ENCODE measurements at regions not wholly inside any gene's neighbourhood (a gene's known extent, or its start where the extent isn't known, plus 50 kb on each side); places are given as distances from the start of the nearest gene placed in this dataset.
"Not testable (repeated sequence)": the region's sequence is repeated elsewhere in the genome, so short reads cannot be mapped to it uniquely, and the experiment has no call there.

GRCh38 chr11:70593446-70593983, 195.2 kb downstream of the CTTN start:
- no peak for DNase-seq

GRCh38 chr11:70594031-70594430, 195.7 kb downstream of the CTTN start:
- no peak for DNase-seq
- no peak for ATAC-seq

More at GRCh38 chr11:70593446-70593983, 195.2 kb downstream of the CTTN start:
- ATAC-seq: no peak

GRCh38 chr11:70594606-70595005, 196.3 kb downstream of the CTTN start:
- no peak for ATAC-seq
- no peak for DNase-seq

GRCh38 chr11:70595016-70595415, 196.7 kb downstream of the CTTN start:
- DNase-seq: no peak
- no peak for ATAC-seq

GRCh38 chr11:70595452-70595851, 197.1 kb downstream of the CTTN start:
- DNase-seq (no peak), ATAC-seq (no peak)

GRCh38 chr11:70596091-70596490, 197.8 kb downstream of the CTTN start:
- DNase-seq (no peak), ATAC-seq (no peak)

GRCh38 chr11:70597006-70597555, 198.8 kb downstream of the CTTN start:
- no peak for DNase-seq

GRCh38 chr11:70597751-70598625, 199.7 kb downstream of the CTTN start:
- ATAC-seq (no peak), DNase-seq (no peak)

More at GRCh38 chr11:70597006-70597555, 198.8 kb downstream of the CTTN start:
- no peak for ATAC-seq

- not testable (repeated sequence) for ATAC-seq, DNase-seq
These were observed 202.6 kb downstream of the CTTN start for GRCh38 chr11:70600911-70601415.

- DNase-seq (no peak), ATAC-seq (no peak)
These were observed 203.7 kb downstream of the CTTN start for GRCh38 chr11:70601861-70602538.

- ATAC-seq: no peak
- no peak for DNase-seq
These were observed 204.9 kb downstream of the CTTN start for GRCh38 chr11:70603114-70603755.

- ATAC-seq: no peak
- no peak for DNase-seq
These were observed 205.5 kb downstream of the CTTN start for GRCh38 chr11:70603756-70604211.

GRCh38 chr11:70604221-70604620, 205.9 kb downstream of the CTTN start:
- no peak for ATAC-seq
- DNase-seq: no peak

- ATAC-seq (no peak), DNase-seq (no peak)
These were observed 206.5 kb downstream of the CTTN start for GRCh38 chr11:70604630-70605467.

- no peak for ATAC-seq
- DNase-seq: no peak
These were observed 207.1 kb downstream of the CTTN start for GRCh38 chr11:70605468-70605815.

- no peak for DNase-seq
- ATAC-seq: no peak
These were observed 207.5 kb downstream of the CTTN start for GRCh38 chr11:70605846-70606245.

GRCh38 chr11:70606248-70606950, 208.1 kb downstream of the CTTN start:
- no peak for ATAC-seq
- DNase-seq: no peak

- ATAC-seq: no peak
- DNase-seq: no peak
These were observed 208.6 kb downstream of the CTTN start for GRCh38 chr11:70606951-70607330.

- ATAC-seq: no peak
- DNase-seq: no peak
These were observed 209.2 kb downstream of the CTTN start for GRCh38 chr11:70607561-70607960.
